ENCODE measurements at regions not wholly inside any gene's neighbourhood (a gene's known extent, or its start where the extent isn't known, plus 50 kb on each side); places are given as distances from the start of the nearest gene placed in this dataset.

DNA sequence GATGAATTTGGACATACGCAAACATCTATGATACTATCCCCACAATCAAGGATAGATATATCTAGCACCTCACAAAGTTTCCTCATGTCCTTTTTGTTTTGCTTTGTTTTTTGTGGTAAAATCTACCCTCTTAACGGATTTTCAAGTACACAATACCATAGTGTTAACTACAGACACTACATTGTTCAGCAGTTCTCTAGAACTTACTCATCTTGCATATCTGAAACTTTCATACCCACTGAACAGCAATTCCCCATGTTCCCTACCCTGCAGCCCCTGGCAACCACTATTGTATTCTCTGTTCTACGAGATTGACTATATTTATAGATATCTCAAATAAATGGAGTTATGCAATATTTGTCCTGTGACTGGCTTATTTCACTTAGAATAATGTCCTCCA, 58.1 kb upstream of the TJP1 start (continued):
- TF ChIP-seq USF2 (IDR thresholded peaks at IDR 0.05; ENCODE audit: low read length) (no peak), BRCA1 (IDR thresholded peaks at IDR 0.05; ENCODE audit: low read depth, low read length) (no peak), GTF2F1 (IDR thresholded peaks at IDR 0.05; ENCODE audit: borderline replicate concordance, low read depth, low read length) (no peak), SIX5 (IDR thresholded peaks at IDR 0.05; ENCODE audit: low read depth, low read length) (no peak), SP1 (IDR thresholded peaks at IDR 0.05; ENCODE audit: low read depth, low read length) (no peak), KDM4A (IDR thresholded peaks at IDR 0.05; ENCODE audit: low read depth, low read length, severe bottlenecking) (no peak)
- TF ChIP-seq, protein P1, sequence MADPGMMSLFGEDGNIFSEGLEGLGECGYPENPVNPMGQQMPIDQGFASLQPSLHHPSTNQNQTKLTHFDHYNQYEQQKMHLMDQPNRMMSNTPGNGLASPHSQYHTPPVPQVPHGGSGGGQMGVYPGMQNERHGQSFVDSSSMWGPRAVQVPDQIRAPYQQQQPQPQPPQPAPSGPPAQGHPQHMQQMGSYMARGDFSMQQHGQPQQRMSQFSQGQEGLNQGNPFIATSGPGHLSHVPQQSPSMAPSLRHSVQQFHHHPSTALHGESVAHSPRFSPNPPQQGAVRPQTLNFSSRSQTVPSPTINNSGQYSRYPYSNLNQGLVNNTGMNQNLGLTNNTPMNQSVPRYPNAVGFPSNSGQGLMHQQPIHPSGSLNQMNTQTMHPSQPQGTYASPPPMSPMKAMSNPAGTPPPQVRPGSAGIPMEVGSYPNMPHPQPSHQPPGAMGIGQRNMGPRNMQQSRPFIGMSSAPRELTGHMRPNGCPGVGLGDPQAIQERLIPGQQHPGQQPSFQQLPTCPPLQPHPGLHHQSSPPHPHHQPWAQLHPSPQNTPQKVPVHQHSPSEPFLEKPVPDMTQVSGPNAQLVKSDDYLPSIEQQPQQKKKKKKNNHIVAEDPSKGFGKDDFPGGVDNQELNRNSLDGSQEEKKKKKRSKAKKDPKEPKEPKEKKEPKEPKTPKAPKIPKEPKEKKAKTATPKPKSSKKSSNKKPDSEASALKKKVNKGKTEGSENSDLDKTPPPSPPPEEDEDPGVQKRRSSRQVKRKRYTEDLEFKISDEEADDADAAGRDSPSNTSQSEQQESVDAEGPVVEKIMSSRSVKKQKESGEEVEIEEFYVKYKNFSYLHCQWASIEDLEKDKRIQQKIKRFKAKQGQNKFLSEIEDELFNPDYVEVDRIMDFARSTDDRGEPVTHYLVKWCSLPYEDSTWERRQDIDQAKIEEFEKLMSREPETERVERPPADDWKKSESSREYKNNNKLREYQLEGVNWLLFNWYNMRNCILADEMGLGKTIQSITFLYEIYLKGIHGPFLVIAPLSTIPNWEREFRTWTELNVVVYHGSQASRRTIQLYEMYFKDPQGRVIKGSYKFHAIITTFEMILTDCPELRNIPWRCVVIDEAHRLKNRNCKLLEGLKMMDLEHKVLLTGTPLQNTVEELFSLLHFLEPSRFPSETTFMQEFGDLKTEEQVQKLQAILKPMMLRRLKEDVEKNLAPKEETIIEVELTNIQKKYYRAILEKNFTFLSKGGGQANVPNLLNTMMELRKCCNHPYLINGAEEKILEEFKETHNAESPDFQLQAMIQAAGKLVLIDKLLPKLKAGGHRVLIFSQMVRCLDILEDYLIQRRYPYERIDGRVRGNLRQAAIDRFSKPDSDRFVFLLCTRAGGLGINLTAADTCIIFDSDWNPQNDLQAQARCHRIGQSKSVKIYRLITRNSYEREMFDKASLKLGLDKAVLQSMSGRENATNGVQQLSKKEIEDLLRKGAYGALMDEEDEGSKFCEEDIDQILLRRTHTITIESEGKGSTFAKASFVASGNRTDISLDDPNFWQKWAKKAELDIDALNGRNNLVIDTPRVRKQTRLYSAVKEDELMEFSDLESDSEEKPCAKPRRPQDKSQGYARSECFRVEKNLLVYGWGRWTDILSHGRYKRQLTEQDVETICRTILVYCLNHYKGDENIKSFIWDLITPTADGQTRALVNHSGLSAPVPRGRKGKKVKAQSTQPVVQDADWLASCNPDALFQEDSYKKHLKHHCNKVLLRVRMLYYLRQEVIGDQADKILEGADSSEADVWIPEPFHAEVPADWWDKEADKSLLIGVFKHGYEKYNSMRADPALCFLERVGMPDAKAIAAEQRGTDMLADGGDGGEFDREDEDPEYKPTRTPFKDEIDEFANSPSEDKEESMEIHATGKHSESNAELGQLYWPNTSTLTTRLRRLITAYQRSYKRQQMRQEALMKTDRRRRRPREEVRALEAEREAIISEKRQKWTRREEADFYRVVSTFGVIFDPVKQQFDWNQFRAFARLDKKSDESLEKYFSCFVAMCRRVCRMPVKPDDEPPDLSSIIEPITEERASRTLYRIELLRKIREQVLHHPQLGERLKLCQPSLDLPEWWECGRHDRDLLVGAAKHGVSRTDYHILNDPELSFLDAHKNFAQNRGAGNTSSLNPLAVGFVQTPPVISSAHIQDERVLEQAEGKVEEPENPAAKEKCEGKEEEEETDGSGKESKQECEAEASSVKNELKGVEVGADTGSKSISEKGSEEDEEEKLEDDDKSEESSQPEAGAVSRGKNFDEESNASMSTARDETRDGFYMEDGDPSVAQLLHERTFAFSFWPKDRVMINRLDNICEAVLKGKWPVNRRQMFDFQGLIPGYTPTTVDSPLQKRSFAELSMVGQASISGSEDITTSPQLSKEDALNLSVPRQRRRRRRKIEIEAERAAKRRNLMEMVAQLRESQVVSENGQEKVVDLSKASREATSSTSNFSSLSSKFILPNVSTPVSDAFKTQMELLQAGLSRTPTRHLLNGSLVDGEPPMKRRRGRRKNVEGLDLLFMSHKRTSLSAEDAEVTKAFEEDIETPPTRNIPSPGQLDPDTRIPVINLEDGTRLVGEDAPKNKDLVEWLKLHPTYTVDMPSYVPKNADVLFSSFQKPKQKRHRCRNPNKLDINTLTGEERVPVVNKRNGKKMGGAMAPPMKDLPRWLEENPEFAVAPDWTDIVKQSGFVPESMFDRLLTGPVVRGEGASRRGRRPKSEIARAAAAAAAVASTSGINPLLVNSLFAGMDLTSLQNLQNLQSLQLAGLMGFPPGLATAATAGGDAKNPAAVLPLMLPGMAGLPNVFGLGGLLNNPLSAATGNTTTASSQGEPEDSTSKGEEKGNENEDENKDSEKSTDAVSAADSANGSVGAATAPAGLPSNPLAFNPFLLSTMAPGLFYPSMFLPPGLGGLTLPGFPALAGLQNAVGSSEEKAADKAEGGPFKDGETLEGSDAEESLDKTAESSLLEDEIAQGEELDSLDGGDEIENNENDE (IDR thresholded peaks at IDR 0.05; ENCODE audit: insufficient replicate concordance, low read length), result no peak
